GM12865 (cell line): ENCODE measurements at regions not wholly inside any gene's neighbourhood (a gene's known extent, or its start where the extent isn't known, plus 50 kb on each side); places are given as distances from the start of the nearest gene placed in this dataset.

Source experiments
- DNase-seq: peaks from one replicate; pipeline ENCODE4 v3.0.0; 2010; ENCODE audit warnings: low read depth
- H3K4me3 ChIP-seq: 2 replicates; pipeline ENCODE4 v1.5.1; 2011; ENCODE audit warnings: mild to moderate bottlenecking, low read depth, low read length, control low read depth
- TF ChIP-seq, protein P1 (sequence below): IDR thresholded peaks from 2 replicates; pipeline ENCODE4 v1.5.1; 2011; ENCODE audit warnings: low read length, control low read depth, low read depth, inconsistent platforms; ENCODE audit not compliant: insufficient read depth; ENCODE audit errors: missing control alignments

GRCh38 chr1:81540216-81540615 lies 260.5 kb upstream of the ADGRL2 start:
- DNase-seq = no peak
- TF ChIP-seq, protein P1, sequence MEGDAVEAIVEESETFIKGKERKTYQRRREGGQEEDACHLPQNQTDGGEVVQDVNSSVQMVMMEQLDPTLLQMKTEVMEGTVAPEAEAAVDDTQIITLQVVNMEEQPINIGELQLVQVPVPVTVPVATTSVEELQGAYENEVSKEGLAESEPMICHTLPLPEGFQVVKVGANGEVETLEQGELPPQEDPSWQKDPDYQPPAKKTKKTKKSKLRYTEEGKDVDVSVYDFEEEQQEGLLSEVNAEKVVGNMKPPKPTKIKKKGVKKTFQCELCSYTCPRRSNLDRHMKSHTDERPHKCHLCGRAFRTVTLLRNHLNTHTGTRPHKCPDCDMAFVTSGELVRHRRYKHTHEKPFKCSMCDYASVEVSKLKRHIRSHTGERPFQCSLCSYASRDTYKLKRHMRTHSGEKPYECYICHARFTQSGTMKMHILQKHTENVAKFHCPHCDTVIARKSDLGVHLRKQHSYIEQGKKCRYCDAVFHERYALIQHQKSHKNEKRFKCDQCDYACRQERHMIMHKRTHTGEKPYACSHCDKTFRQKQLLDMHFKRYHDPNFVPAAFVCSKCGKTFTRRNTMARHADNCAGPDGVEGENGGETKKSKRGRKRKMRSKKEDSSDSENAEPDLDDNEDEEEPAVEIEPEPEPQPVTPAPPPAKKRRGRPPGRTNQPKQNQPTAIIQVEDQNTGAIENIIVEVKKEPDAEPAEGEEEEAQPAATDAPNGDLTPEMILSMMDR = no peak
- no peak overlapping the region for H3K4me3 ChIP-seq

GRCh38 chr1:81529014-81529413 lies 271.7 kb upstream of the ADGRL2 start:
- no peak for DNase-seq
- TF ChIP-seq, protein P1 = no peak
- no peak overlapping the region for H3K4me3 ChIP-seq

DNA sequence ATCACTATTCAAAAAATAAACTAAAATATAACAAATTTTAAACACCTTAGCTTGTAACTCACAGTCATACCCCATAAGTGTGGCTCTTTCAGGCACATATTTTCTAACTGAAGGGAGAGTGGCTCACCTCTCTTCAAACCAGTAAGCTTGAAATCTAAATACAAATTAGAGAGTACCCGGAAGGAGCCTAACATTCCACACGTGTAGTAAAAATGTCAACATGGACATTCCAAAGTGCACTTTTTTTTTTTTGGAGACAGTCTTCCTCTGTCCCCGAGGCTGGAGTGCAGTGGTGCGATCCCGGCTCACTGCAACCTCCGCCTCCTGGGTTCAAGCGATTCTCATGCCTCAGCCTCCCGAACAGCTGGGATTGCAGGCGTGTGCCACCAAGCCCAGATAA lies 275.6 kb upstream of the ADGRL2 start:
- TF ChIP-seq, protein P1 = no peak
- no peak for DNase-seq
- H3K4me3 ChIP-seq = no peak overlapping the region

- TF ChIP-seq, protein P1 = no peak
- no peak overlapping the region for H3K4me3 ChIP-seq
- DNase-seq = no peak
Observed at GRCh38 chr1:81519987-81520386, 280.7 kb upstream of the ADGRL2 start.

GRCh38 chr1:81517987-81518386 lies 282.7 kb upstream of the ADGRL2 start:
- DNase-seq = no peak
- TF ChIP-seq, protein P1 = no peak
- no peak overlapping the region for H3K4me3 ChIP-seq

DNA sequence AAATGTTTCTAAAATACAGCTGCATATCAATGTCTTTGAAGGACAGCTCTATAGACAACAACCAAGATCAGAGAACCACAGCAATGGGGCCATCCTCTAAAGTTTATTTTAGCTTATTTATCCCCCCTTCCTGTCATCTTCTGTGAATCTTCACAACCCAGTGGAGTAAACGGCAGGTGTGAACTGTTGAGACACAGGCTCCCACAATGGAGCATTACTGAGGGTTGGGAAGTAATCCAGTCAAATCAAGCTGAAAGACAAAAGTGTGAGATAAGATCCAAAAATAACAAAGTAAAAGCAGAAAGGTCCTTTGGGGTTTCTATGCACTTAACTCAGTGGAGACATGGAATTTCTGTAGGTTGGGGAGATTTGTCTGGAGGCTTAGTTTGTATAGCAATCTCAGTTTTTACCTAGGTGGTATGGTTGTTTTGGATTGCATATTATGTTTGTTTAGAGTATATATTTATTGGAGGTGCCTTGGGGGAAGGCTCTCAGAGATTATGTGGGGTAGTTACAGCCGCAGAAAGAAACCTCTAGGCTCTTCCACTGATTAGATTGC lies 286.9 kb upstream of the ADGRL2 start:
- TF ChIP-seq, protein P1 = no peak
- H3K4me3 ChIP-seq = no peak overlapping the region
- no peak for DNase-seq
